Esophagus mucosa (tissue), 1 donor: ENCODE measurements at regions not wholly inside any gene's neighbourhood (a gene's known extent, or its start where the extent isn't known, plus 50 kb on each side); places are given as distances from the start of the nearest gene placed in this dataset.

Source experiments
- ATAC-seq: fragments of 200-7000 bp; cut with Tn5 transposase; one replicate; pipeline ENCODE4 v1.9.1; 2020
- donor health status: DM: yes; HTN: yes; CAD: no.

GRCh38 chr2:48912110-48912509 lies 156.6 kb upstream of the LHCGR start:
- ATAC-seq = no peak

DNA sequence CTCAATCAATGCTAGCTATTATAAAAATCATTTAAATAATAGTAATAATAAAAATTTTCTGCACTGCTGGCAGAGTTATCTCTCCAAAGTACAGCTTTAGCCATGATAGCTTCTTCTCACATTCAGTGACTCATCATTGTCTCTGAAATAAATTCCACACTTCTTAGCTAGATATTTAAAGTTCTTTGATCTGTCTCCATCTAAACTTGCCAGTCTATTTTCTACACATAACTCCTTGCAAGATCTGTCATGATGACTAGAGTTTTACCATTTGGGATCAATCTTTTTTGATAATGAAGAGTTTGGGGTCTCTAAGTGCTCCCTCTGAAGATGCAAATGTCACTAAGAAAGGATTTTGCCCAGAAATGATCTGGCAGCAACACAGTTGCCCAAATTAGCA lies 155.4 kb upstream of the LHCGR start:
- no peak for ATAC-seq

DNA sequence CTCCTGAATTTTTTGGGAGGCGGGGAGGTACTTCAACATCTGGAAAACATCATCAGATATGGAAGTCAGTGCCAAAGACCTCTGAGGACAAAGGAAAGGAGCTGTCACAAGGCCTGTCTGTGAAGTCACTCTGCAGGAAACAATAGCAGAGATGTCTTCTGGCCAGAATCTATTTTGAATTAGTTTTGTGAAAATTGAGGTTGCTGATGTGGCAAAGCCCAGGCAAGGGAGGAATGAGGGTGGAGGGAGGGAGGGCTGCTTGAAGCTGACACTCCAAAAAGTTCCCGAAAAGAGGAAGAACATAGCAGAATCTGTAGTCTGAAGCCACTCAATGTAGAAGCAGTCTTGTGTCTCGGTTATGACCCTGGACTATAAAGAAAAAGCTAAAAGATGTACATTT lies 151.1 kb upstream of the LHCGR start:
- no peak for ATAC-seq

DNA sequence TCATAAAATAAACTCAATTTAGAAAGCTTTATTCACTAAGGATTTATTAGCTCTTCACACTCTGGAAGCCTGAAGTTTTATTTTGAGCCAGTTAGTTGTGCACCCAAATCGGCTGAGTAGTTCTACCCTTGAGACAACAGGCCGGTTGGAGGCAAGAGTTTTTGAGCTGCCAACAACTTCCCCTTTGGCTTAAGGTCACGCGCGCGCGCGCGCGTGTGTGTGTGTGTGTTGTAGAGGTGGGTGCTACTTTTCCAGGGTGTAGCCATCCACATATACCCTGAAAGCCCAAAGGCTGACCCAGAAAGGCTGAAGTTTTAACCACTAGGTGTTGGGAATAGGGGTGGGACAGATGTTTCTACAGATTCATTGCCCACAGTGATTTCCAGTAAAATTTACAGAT lies 150.2 kb upstream of the LHCGR start:
- no peak for ATAC-seq

DNA sequence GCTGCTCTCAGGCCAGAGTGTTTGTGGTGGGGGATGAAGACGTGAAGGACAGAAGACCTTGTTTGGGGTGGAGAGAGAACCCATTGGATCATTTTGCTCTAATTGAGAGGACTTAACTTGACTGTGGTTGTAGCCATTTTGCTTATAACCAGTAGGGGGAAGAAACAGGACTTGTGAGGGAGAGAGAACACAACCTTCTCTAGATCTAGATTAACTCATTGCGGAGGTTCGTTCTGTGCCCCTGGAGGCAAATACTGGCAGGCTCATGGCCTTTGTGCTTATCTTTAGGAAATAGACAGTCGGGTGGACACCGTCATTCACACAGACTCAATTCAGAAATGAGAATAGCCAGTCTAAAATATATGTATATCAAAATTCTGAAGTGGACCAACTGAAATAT lies 147.0 kb upstream of the LHCGR start:
- ATAC-seq = no peak

GRCh38 chr2:48901416-48901815 lies 145.9 kb upstream of the LHCGR start:
- no peak for ATAC-seq

DNA sequence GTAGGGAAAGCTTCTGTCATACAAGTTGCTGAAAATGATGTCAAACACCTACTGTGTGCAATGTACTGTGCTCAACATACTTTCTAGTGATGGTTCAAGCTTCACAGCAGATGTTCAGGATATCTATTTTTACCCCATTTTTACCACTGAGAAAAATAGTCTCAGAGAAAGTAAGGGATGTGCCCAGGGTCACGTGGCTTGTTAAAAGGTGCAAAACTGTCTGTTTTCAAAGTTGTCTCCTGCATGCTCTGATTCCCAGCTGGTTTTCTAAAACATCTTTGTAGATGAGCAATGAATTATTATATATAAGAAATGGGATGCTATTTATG lies 145.5 kb upstream of the LHCGR start:
- ATAC-seq = no peak

GRCh38 chr2:48900321-48901014 lies 144.9 kb upstream of the LHCGR start:
- no peak for ATAC-seq

GRCh38 chr2:48896870-48897269 lies 141.3 kb upstream of the LHCGR start:
- no peak for ATAC-seq

DNA sequence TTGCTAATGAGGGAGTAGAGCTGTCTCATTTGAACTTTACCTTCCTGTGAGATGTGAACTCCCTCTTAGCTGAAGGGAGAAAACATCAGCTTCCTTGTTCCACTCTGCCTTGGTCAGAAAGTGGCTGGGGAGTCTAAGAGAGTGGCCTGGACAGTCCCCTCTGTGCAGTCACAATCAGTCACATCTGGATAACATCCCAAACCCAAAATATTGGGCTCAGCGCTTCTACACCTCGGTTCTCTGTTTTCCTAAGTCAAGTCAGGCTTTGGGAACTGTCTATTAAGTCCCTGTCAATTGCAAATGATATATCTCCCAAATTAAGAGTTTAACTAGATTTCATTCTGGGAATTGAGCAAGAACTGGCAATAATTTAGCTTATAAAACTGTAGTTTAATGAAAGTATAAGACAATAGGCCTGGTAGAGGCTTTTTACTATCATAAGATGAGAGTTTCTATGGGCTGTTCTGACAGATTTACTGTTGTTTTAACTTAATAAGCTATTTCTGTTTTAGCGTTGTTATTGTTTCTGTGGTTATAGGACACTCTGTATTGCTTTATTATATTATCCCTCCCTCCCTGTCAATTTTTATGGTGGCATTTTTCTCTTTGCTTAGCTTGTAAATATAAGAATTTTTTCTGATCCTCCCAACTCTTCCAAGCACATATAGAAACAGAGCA lies 135.1 kb upstream of the LHCGR start:
- ATAC-seq = no peak

- ATAC-seq = no peak
Observed at GRCh38 chr2:48888066-48888465, 132.5 kb upstream of the LHCGR start.

DNA sequence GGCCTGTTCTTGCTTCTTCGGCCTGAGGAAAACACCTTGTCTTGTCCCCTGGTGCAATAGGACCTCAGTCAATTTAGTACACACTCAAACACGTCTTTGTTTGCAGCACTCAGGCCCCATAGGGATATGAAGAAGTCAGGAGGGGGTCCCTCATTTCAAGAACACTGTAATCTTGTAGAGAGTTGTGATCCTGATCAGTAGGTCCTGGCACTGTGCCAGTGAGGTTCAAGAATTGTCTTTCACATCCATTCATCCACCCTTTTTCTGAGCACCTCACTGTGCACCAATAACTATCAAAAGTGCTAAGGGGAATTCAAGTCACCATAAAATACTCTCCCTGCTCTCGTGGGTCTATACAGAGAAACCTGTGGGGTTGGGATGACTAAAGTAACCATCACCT lies 131.4 kb upstream of the LHCGR start:
- no peak for ATAC-seq

DNA sequence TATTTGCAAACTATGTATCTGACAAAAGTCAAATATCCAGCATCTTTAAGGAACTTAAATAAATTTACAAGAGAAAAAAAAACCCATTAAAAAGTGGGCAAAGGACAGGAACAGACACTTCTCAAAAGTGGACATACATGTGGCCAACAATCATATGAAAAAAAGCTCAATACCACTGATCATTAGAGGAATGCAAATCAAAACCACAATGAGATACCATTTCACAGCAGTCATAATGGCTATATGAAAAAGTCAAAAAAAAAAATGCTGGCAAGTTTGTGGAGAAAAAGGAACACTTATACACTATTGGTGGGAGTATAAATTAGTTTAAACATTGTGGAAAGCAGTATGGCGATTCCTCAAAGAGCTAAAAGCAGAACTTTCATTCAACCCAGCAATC lies 130.3 kb upstream of the LHCGR start:
- ATAC-seq = no peak

GRCh38 chr2:48883661-48884060 lies 128.1 kb upstream of the LHCGR start:
- ATAC-seq = no peak

GRCh38 chr2:48874282-48874681 lies 118.8 kb upstream of the LHCGR start:
- ATAC-seq = no peak

- ATAC-seq = no peak
Observed at GRCh38 chr2:48873666-48874065, 118.1 kb upstream of the LHCGR start.

- no peak for ATAC-seq
Observed at GRCh38 chr2:48870942-48871341, 115.4 kb upstream of the LHCGR start.

DNA sequence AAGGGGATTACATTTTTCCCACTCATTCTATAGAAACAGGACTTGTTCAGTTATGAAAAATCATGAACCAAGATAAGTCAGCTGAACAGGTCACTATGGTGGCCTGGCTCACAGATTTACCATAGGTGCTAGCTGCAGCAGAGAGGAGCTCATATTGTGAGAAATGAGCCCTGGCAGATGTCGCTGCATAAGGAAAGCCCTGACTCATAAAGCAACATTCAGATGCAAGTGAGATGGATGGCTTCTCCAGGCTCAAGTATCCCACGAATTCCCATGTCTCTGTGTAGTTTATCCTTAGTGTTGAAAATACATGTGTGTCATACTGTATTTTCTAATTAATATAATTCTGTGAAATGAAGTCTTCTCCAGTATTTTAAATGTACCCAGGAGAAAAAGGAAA lies 115.0 kb upstream of the LHCGR start:
- no peak for ATAC-seq

DNA sequence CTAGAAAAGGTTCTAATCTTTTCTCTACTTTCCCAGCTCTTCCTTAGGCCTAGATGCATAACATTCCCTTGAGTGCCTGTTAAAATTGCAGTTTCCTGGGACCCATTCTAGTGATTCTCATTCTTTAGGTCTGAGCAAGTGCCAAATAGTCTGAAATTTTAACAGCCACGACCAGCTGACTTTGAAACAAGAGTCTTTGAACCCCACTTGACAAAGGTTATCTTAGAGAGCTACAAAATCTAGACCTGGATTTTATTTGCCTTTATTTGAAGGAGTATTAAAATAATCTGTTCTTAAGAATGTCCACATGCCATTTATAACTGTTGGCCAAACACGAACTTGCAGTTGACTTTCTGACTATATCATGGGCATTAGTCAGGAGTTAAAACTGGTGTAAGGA lies 110.2 kb upstream of the LHCGR start:
- ATAC-seq = no peak

- ATAC-seq = no peak
Observed at GRCh38 chr2:48860380-48860779, 104.9 kb upstream of the LHCGR start.

GRCh38 chr2:48856657-48857056 lies 101.1 kb upstream of the LHCGR start:
- peak; percentile 41 for ATAC-seq

DNA sequence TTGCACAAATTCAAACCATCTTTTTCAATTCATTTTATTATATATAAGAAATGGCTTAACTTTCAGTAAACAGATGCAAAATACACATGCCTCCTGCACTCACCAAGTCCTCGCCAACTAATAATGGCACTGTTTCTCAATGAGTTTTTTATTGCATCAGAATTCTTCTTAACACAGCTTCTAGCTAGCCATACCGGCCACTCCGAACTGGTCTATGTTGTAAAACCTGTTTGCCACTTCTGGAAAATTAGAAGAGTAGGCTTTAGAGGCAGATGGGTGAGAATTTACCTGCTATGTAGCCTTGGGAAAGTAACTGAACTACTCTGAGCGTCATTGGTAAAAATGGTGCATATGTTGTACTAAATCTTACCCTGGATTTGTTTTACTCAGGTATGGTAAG lies 100.6 kb upstream of the LHCGR start:
- peak; percentile 90 for ATAC-seq

DNA sequence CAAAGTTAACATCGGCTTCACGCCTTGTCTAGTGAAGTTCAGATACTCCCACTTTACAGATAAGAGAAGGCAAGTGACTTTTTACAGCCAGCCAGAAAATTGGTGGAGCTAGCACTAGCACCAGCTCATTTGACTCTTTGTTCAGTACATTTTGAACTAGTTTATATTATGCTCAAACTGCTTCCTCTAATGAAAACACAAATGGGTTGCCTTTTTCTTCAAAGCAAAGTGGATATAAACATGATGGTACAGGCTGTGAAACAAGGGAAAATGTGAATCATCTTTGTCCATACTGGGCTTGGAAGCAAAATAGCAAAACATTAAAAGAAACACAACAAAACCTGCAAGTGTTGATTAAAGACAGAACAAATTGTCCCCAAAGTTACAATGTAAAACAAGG lies 99.6 kb upstream of the LHCGR start:
- ATAC-seq = no peak

- no peak for ATAC-seq
Observed at GRCh38 chr2:48854681-48855080, 99.2 kb upstream of the LHCGR start.

DNA sequence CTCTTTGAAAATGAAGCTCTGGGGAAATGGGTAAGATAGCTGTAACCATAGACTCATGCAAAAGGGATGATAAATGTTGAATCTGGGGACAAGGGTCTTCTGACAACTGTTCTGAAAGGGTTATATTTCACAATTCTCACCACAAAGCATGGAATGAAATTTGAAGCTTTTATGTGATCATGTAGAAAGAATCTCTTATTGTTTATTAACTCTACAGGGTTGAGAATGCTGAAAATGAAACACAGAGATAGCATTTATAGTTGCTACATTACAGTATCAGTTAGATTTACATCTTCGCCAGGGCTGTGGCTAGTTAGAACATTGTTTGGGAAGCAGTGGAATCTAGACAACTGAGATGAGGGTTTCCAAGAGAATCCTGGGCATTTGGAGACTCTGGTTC lies 97.4 kb upstream of the LHCGR start:
- ATAC-seq = no peak
